Caco-2 (cell line): ENCODE measurements at regions not wholly inside any gene's neighbourhood (a gene's known extent, or its start where the extent isn't known, plus 50 kb on each side); places are given as distances from the start of the nearest gene placed in this dataset.

Experiments
- BruUV-seq: library from RNA; stranded (reverse); fragments of 400-500 nt; replicated peaks from 2 replicates; lab custom pipeline; 2021; lab: Mats Ljungman, UMichigan
- CTCF ChIA-PET: fragments of 300-600 bp; sonication (Branson Sonifier 250); formaldehyde crosslinking; loops from one replicate; lab custom pipeline; 2022; ENCODE audit warnings: antibody characterized with exemption; lab: Charles Lee
- POLR2A ChIA-PET: fragments of 300-600 bp; sonication (Branson Sonifier 250); formaldehyde crosslinking; loops from one replicate; lab custom pipeline; 2022; ENCODE audit warnings: antibody characterized with exemption; lab: Charles Lee
- DNase-seq, 2 experiments: peaks; one replicate each; pipeline versions ENCODE4 v3.0.0 to v3.0.0-alpha.2; 2020 to 2022
- H3K27me3 ChIP-seq: replicated peaks from 2 replicates; pipeline ENCODE4 v1.6.0; 2011; ENCODE audit warnings: low read length; ENCODE audit not compliant: control insufficient read depth, insufficient read depth
- H3K36me3 ChIP-seq: 2 replicates; pipeline ENCODE4 v1.5.1; 2011; ENCODE audit warnings: low read length; ENCODE audit not compliant: control insufficient read depth, insufficient read depth
- H3K4me1 ChIP-seq: fragments of 250-450 bp; sonication (Bioruptor Pico); 2 replicates; pipeline ENCODE4 v1.5.1; 2020; ENCODE audit warnings: mild to moderate bottlenecking
- H3K4me3 ChIP-seq: 2 replicates; pipeline ENCODE4 v1.5.1; 2011; ENCODE audit warnings: low read depth, mild to moderate bottlenecking, control low read depth, low read length
- H3K9me3 ChIP-seq: fragments of 250-450 bp; sonication (Bioruptor Pico); 2 replicates; pipeline ENCODE4 v1.5.1; 2020; ENCODE audit warnings: mild to moderate bottlenecking, moderate library complexity
- H3K27ac Mint-ChIP-seq: one replicate; pipeline ENCODE4 v1.8.0; 2022; ENCODE audit warnings: mixed read lengths; ENCODE audit not compliant: unreplicated experiment
- H3K27me3 Mint-ChIP-seq: one replicate; pipeline ENCODE4 v1.8.0; 2022; ENCODE audit warnings: mixed read lengths; ENCODE audit not compliant: insufficient read depth, unreplicated experiment
- H3K36me3 Mint-ChIP-seq: one replicate; pipeline ENCODE4 v1.8.0; 2022; ENCODE audit warnings: mild to moderate bottlenecking, mixed read lengths; ENCODE audit not compliant: insufficient read depth, unreplicated experiment
- H3K4me1 Mint-ChIP-seq: one replicate; pipeline ENCODE4 v1.8.0; 2022; ENCODE audit warnings: low read depth, mixed read lengths; ENCODE audit not compliant: unreplicated experiment
- H3K4me3 Mint-ChIP-seq: one replicate; pipeline ENCODE4 v1.8.0; 2022; ENCODE audit warnings: mild to moderate bottlenecking, moderate library complexity, mixed read lengths; ENCODE audit not compliant: unreplicated experiment
- H3K9me3 Mint-ChIP-seq: one replicate; pipeline ENCODE4 v1.8.0; 2022; ENCODE audit warnings: mixed read lengths; ENCODE audit not compliant: unreplicated experiment
- CTCF ChIP-seq, 2 experiments: fragments of 200-600 bp in 1 of 2; IDR thresholded peaks; 1 replicate in 1 of 2; 2 replicates in 1 of 2; pipeline versions ENCODE4 v1.5.1 to v1.8.0; 2011 to 2022; ENCODE audit warnings: antibody characterized with exemption in 1 of 2, control low read depth in 1 of 2, inconsistent platforms in 1 of 2, low read depth in 1 of 2, low read length in 1 of 2, mild to moderate bottlenecking in 1 of 2, moderate library complexity in 1 of 2; ENCODE audit not compliant: insufficient read depth in 1 of 2, severe bottlenecking in 1 of 2, unreplicated experiment in 1 of 2
- intact Hi-C: fragments of 100-400 bp; cut with micrococcal nuclease; formaldehyde crosslinking; loops from one replicate; pipeline ENCODE4 v1.10.0; 2022; ENCODE audit not compliant: unreplicated experiment

GRCh38 chr2:167501618-167502017 is 613.3 kb downstream of the XIRP2 start:
- no peak for DNase-seq
- POLR2A ChIA-PET: no interaction called here
- H3K36me3 Mint-ChIP-seq: no peaks in the 10 kb centered on the region
- H3K9me3 ChIP-seq: no peaks in the 10 kb centered on the region
- H3K27me3 ChIP-seq: no peaks in the 10 kb centered on the region
- CTCF ChIA-PET: no interaction called here
- no peaks in the 10 kb centered on the region for H3K27me3 Mint-ChIP-seq
- no peak overlapping the region for H3K4me3 ChIP-seq
- TF ChIP-seq CTCF (IDR thresholded peaks at IDR 0.05; ENCODE audit: insufficient read depth in 1 of 2, low read depth in 1 of 2, low read length in 1 of 2, severe bottlenecking in 1 of 2, unreplicated experiment in 1 of 2): no peak
- no peak overlapping the region for H3K27ac Mint-ChIP-seq
- BruUV-seq: no TSS peak
- H3K4me3 Mint-ChIP-seq: no peak overlapping the region
- no peaks in the 10 kb centered on the region for H3K4me1 ChIP-seq
- no peaks in the 10 kb centered on the region for H3K36me3 ChIP-seq
- intact Hi-C loops: no loop called here
- no peaks in the 10 kb centered on the region for H3K4me1 Mint-ChIP-seq
- no peaks in the 10 kb centered on the region for H3K9me3 Mint-ChIP-seq

DNA sequence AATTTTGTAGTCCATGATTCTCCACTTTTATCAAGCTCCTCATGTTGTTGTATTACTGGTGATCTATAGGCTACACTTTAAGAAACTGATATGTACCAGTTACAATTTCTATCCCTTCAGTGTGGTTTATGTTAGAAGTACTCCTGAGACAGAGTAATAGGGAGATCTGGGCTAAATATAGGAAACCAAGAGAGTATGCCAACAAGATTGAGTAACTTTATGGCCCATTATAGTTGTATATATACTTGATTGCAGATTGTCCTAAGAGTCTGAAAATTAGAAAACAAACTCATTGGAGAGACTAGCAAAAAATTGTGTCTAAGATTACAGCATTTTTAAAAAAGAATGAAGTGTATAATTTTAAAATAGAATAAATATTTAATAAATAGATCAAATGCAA is 605.6 kb downstream of the XIRP2 start:
- no TSS peak for BruUV-seq
- no peak overlapping the region for H3K4me3 ChIP-seq
- no peaks in the 10 kb centered on the region for H3K36me3 ChIP-seq
- intact Hi-C loops: no loop called here
- Mint-ChIP-seq H3K27me3 (no peaks in the 10 kb centered on the region), H3K36me3 (no peaks in the 10 kb centered on the region), H3K4me3 (no peak overlapping the region), H3K9me3 (no peaks in the 10 kb centered on the region), H3K27ac (no peak overlapping the region), H3K4me1 (no peaks in the 10 kb centered on the region)
- H3K4me1 ChIP-seq: no peaks in the 10 kb centered on the region
- no peaks in the 10 kb centered on the region for H3K9me3 ChIP-seq
- no peaks in the 10 kb centered on the region for H3K27me3 ChIP-seq
- TF ChIP-seq CTCF (IDR thresholded peaks at IDR 0.05; ENCODE audit: insufficient read depth in 1 of 2, low read depth in 1 of 2, low read length in 1 of 2, severe bottlenecking in 1 of 2, unreplicated experiment in 1 of 2): no peak
- CTCF ChIA-PET: no interaction called here
- DNase-seq: no peak
- POLR2A ChIA-PET: no interaction called here

GRCh38 chr2:167492486-167492885 is 604.2 kb downstream of the XIRP2 start:
- no TSS peak for BruUV-seq
- TF ChIP-seq CTCF (IDR thresholded peaks at IDR 0.05; ENCODE audit: insufficient read depth in 1 of 2, low read depth in 1 of 2, low read length in 1 of 2, severe bottlenecking in 1 of 2, unreplicated experiment in 1 of 2): no peak
- no peak overlapping the region for H3K27ac Mint-ChIP-seq
- H3K4me1 ChIP-seq: no peaks in the 10 kb centered on the region
- intact Hi-C loops: no loop called here
- H3K9me3 ChIP-seq: no peaks in the 10 kb centered on the region
- no peaks in the 10 kb centered on the region for H3K27me3 ChIP-seq
- H3K9me3 Mint-ChIP-seq: no peaks in the 10 kb centered on the region
- H3K27me3 Mint-ChIP-seq: no peaks in the 10 kb centered on the region
- DNase-seq: no peak
- H3K4me1 Mint-ChIP-seq: no peaks in the 10 kb centered on the region
- H3K36me3 Mint-ChIP-seq: no peaks in the 10 kb centered on the region
- no peak overlapping the region for H3K4me3 ChIP-seq
- H3K36me3 ChIP-seq: no peaks in the 10 kb centered on the region
- POLR2A ChIA-PET: no interaction called here
- H3K4me3 Mint-ChIP-seq: no peak overlapping the region
- CTCF ChIA-PET: no interaction called here
